Fibroblast of mammary gland (primary cell): ENCODE measurements at regions not wholly inside any gene's neighbourhood (a gene's known extent, or its start where the extent isn't known, plus 50 kb on each side); places are given as distances from the start of the nearest gene placed in this dataset.
"Not testable (repeated sequence)": the region's sequence is repeated elsewhere in the genome, so short reads cannot be mapped to it uniquely, and the experiment has no call there.

ENCODE experiments used
- DNase-seq: peaks from one replicate; pipeline ENCODE4 v3.0.0-alpha.2; 2010; ENCODE audit warnings: low read depth
- H3K4me3 ChIP-seq: 2 replicates; pipeline ENCODE4 v1.5.1; 2011; ENCODE audit warnings: low read depth, mild to moderate bottlenecking, low read length, moderate library complexity; ENCODE audit not compliant: control insufficient read depth
- CTCF ChIP-seq: conservative IDR thresholded peaks from 2 replicates; pipeline ENCODE4 v1.5.1; 2011; ENCODE audit warnings: low read depth, low read length, inconsistent platforms; ENCODE audit not compliant: control insufficient read depth, insufficient read depth

DNA sequence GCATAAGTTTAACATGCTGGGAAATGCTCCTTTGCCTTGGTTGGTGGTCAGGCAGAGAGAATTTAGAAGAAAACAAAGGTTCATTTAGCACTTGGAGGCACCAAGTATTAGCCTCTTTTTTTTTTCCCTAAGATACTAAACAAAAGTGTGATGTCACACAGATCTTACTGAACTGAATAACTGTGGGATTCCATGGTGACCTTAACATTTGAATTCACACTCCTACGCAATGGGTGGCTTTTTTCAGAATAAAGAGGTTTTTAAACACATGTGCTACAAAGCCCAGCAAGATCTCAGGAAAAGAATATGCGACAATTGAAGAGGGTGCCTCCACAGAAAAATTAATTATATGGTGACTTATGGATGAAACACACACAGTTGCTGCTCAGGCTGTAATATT is 133.4 kb upstream of the ABCB5 start:
- no peak for TF ChIP-seq CTCF
- no peak overlapping the region for H3K4me3 ChIP-seq
- DNase-seq = no peak

DNA sequence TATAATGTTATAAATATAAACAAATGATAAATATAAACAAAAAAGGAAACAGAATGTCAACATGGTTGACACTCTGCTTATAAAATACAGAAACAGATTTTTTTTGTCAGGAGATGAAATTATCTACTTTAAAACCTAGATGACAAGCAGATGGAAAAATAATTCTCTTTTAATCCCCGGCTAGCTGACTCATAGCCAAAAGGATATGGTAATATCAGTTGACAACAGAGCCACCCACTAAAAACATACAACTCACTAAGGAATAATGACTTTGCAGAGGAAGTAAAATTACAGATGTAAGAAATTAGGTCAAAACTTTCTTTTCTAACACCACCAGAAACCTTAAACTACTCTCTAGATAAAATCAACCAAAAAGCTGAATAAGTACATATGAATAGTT is 131.1 kb upstream of the ABCB5 start:
- no peak overlapping the region for H3K4me3 ChIP-seq
- TF ChIP-seq CTCF = no peak
- DNase-seq = no peak

GRCh38 chr7:20488850-20489249 is 126.6 kb upstream of the ABCB5 start:
- DNase-seq = no peak

GRCh38 chr7:20491284-20491683 is 124.2 kb upstream of the ABCB5 start:
- TF ChIP-seq CTCF = no peak
- H3K4me3 ChIP-seq = no peak overlapping the region
- DNase-seq = peak; percentile 1

More at GRCh38 chr7:20488850-20489249, 126.6 kb upstream of the ABCB5 start:
- no peak overlapping the region for H3K4me3 ChIP-seq
- no peak for TF ChIP-seq CTCF

DNA sequence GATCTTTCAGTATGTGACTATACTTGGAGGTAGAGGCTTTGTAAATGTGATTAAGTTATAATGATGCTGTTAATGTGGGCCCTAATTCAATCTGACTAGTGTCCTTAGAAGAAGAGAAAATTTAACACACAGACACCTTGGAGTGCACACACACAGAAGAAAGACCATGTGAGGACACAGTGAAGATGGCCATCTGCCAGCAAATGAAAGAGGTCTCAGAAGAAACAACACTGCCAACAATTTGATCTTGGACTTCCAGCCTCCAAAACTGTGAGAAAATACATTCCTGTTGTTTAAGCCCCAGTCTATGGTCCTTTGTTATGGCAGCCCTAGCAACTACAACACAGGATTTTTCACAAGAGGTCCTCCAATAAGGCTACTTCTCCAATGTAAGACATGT is 120.9 kb upstream of the ABCB5 start:
- H3K4me3 ChIP-seq = no peak overlapping the region
- TF ChIP-seq CTCF = no peak
- DNase-seq = no peak

DNA sequence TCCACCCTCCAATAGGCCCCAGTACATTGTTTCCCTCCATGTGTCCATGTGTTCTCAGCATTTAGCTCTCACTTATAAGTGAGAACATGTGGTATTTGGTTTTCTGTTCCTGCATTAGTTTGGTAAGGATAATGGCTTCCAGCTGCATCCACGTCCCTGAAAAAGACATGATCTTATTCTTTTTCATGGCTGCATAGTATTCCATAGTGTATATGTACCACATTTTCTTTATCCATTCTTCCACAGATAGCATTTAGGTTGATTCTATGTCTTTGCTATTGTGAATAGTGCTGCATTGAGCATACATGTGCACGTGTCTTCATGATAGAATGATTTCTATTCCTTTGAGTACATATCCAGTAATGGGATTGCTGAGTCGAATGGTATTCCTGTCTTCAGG is 114.0 kb upstream of the ABCB5 start:
- H3K4me3 ChIP-seq, DNase-seq: not testable (repeated sequence)

GRCh38 chr7:20503278-20503950 is 112.1 kb upstream of the ABCB5 start:
- no peak overlapping the region for H3K4me3 ChIP-seq
- TF ChIP-seq CTCF = no peak
- no peak for DNase-seq
